Osteoblast (primary cell): ENCODE measurements at regions not wholly inside any gene's neighbourhood (a gene's known extent, or its start where the extent isn't known, plus 50 kb on each side); places are given as distances from the start of the nearest gene placed in this dataset.

Experiments
- DNase-seq: peaks from one replicate; pipeline ENCODE4 v3.0.0; 2011; ENCODE audit warnings: low spot score, mixed read lengths; ENCODE audit not compliant: insufficient read length; ENCODE audit errors: missing footprints
- H2AFZ ChIP-seq: 2 replicates; pipeline ENCODE4 v1.6.0; 2011; ENCODE audit warnings: mild to moderate bottlenecking, low read length
- H3K27ac ChIP-seq: 2 replicates; pipeline ENCODE4 v1.5.1; 2011; ENCODE audit warnings: mild to moderate bottlenecking, low read depth, low read length, moderate library complexity
- H3K27me3 ChIP-seq: 2 replicates; pipeline ENCODE4 v1.6.0; 2012; ENCODE audit warnings: mild to moderate bottlenecking, control low read depth, inconsistent platforms, low read length, moderate library complexity; ENCODE audit not compliant: insufficient read depth
- H3K36me3 ChIP-seq: 2 replicates; pipeline ENCODE4 v1.5.1; 2011; ENCODE audit warnings: mild to moderate bottlenecking, low read length, control low read depth, moderate library complexity; ENCODE audit not compliant: insufficient read depth
- H3K4me1 ChIP-seq: 2 replicates; pipeline ENCODE4 v1.5.1; 2011; ENCODE audit warnings: mild to moderate bottlenecking, low read length, control low read depth, moderate library complexity; ENCODE audit not compliant: insufficient read depth
- H3K4me2 ChIP-seq: 2 replicates; pipeline ENCODE4 v1.6.0; 2011; ENCODE audit warnings: mild to moderate bottlenecking, low read length; ENCODE audit not compliant: insufficient read depth
- H3K4me3 ChIP-seq: fragments of 200-600 bp; sonication (generic); 3 replicates; pipeline ENCODE4 v1.5.1; 2012; ENCODE audit warnings: mild to moderate bottlenecking, low read length, inconsistent platforms; ENCODE audit not compliant: insufficient read depth
- H3K79me2 ChIP-seq: 2 replicates; pipeline ENCODE4 v1.6.0; 2012; ENCODE audit warnings: mild to moderate bottlenecking, low read length, control low read depth, inconsistent platforms; ENCODE audit not compliant: insufficient read depth
- H3K9me3 ChIP-seq: 2 replicates; pipeline ENCODE4 v1.5.1; 2011; ENCODE audit warnings: low read depth, low read length, control low read depth
- H4K20me1 ChIP-seq: 2 replicates; pipeline ENCODE4 v1.6.0; 2012; ENCODE audit warnings: mild to moderate bottlenecking, low read length, control low read depth; ENCODE audit not compliant: insufficient read depth
- CTCF ChIP-seq: IDR thresholded peaks from 2 replicates; pipeline ENCODE4 v1.5.1; 2011; ENCODE audit warnings: mild to moderate bottlenecking, low read depth, low read length, moderate library complexity; ENCODE audit errors: extremely low read depth

DNA sequence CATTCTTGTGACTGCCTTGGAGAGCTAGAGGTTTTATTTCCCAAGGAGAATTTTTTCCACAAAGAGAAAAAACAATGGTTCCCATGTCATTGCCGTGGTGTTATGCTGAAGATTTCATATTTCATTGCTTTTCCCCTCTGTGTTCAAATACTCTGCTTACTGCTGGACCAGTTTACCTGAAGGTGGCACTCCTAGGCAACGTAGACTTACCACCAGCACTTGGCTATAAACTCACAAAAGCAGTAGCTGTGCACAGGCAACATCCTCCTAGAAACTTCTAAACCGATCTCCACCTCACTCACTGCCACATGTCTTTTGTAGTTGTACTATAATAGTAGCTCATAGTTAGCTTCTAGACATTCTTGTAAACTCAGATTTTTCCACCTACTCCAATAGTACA lies 1319.7 kb upstream of the CRIM1 start:
- H3K4me1 ChIP-seq, result no peaks in the 10 kb centered on the region
- no peak for TF ChIP-seq CTCF
- no peak overlapping the region for H3K27ac ChIP-seq
- no peaks in the 10 kb centered on the region for H3K27me3 ChIP-seq
- no peaks in the 10 kb centered on the region for H3K36me3 ChIP-seq
- no peaks in the 10 kb centered on the region for H3K79me2 ChIP-seq
- DNase-seq, result no peak
- no peak overlapping the region for H3K4me2 ChIP-seq
- no peaks in the 10 kb centered on the region for H4K20me1 ChIP-seq
- H2AFZ ChIP-seq, result no peak overlapping the region
- no peaks in the 10 kb centered on the region for H3K9me3 ChIP-seq
- no peak overlapping the region for H3K4me3 ChIP-seq

- Histone ChIP-seq H4K20me1 (no peaks in the 10 kb centered on the region), H2AFZ (no peak overlapping the region), H3K4me2 (no peak overlapping the region), H3K4me1 (no peaks in the 10 kb centered on the region), H3K27ac (no peak overlapping the region), H3K36me3 (no peaks in the 10 kb centered on the region), H3K4me3 (no peak overlapping the region), H3K9me3 (no peaks in the 10 kb centered on the region), H3K27me3 (no peaks in the 10 kb centered on the region), H3K79me2 (no peaks in the 10 kb centered on the region)
- no peak for TF ChIP-seq CTCF
- DNase-seq, result no peak
These were observed 1321.8 kb upstream of the CRIM1 start for GRCh38 chr2:35033748-35034147.

GRCh38 chr2:35023545-35023944 lies 1332.0 kb upstream of the CRIM1 start:
- no peak for TF ChIP-seq CTCF
- Histone ChIP-seq H2AFZ (no peak overlapping the region), H3K36me3 (no peaks in the 10 kb centered on the region), H3K9me3 (no peaks in the 10 kb centered on the region), H3K27me3 (no peaks in the 10 kb centered on the region), H4K20me1 (no peaks in the 10 kb centered on the region), H3K4me3 (no peak overlapping the region), H3K4me1 (no peaks in the 10 kb centered on the region), H3K79me2 (no peaks in the 10 kb centered on the region), H3K27ac (no peak overlapping the region), H3K4me2 (no peak overlapping the region)
- no peak for DNase-seq

GRCh38 chr2:35000453-35000852 lies 1355.1 kb upstream of the CRIM1 start:
- H3K36me3 ChIP-seq, result no peaks in the 10 kb centered on the region
- no peaks in the 10 kb centered on the region for H3K4me1 ChIP-seq
- H3K27me3 ChIP-seq, result no peaks in the 10 kb centered on the region
- no peak overlapping the region for H3K4me3 ChIP-seq
- no peak overlapping the region for H3K4me2 ChIP-seq
- H3K79me2 ChIP-seq, result no peaks in the 10 kb centered on the region
- H3K27ac ChIP-seq, result no peak overlapping the region
- DNase-seq, result no peak
- H4K20me1 ChIP-seq, result no peaks in the 10 kb centered on the region
- no peak overlapping the region for H2AFZ ChIP-seq
- H3K9me3 ChIP-seq, result no peaks in the 10 kb centered on the region
- no peak for TF ChIP-seq CTCF
